H1 (cell line): ENCODE measurements at regions not wholly inside any gene's neighbourhood (a gene's known extent, or its start where the extent isn't known, plus 50 kb on each side); places are given as distances from the start of the nearest gene placed in this dataset.

ENCODE experiments used
- CTCF ChIA-PET: fragments of 300-600 bp; sonication (Branson Sonifier 250); formaldehyde crosslinking; loops from one replicate; lab custom pipeline; 2021; ENCODE audit not compliant: partially characterized antibody; lab: Charles Lee
- POLR2A ChIA-PET: fragments of 300-600 bp; sonication (Branson Sonifier 250); formaldehyde crosslinking; loops from one replicate; lab custom pipeline; 2021; ENCODE audit warnings: inconsistent platforms; ENCODE audit not compliant: partially characterized antibody; lab: Charles Lee
- DNase-seq, 2 experiments: peaks; one replicate each; pipeline versions ENCODE4 v3.0.0 to v3.0.0-alpha.2; 2010 to 2022; ENCODE audit warnings: low spot score in 2 of 2, low read depth in 1 of 2, mixed read lengths in 1 of 2
- FAIRE-seq: peaks from 2 replicates; lab custom pipeline; 2011; peaks lifted over from hg19 to GRCh38; lab: Jason Lieb, UNC
- H2AFZ ChIP-seq: 2 replicates; pipeline ENCODE4 v1.8.1; 2012; ENCODE audit warnings: low read length, inconsistent platforms
- H2AK5ac ChIP-seq: 2 replicates; pipeline ENCODE4 v1.6.1; 2013; ENCODE audit warnings: low read depth, low read length
- H2BK120ac ChIP-seq: replicated peaks from 2 replicates; pipeline ENCODE3; 2013; ENCODE audit warnings: low read depth, low read length, inconsistent platforms
- H2BK12ac ChIP-seq: 2 replicates; pipeline ENCODE4 v1.6.1; 2013; ENCODE audit warnings: low read depth, low read length
- H2BK15ac ChIP-seq: 2 replicates; pipeline ENCODE4 v1.6.1; 2013; ENCODE audit warnings: low read length
- H2BK20ac ChIP-seq: 2 replicates; pipeline ENCODE4 v1.6.1; 2013; ENCODE audit warnings: low read length
- H2BK5ac ChIP-seq: 2 replicates; pipeline ENCODE4 v1.6.1; 2013; ENCODE audit warnings: low read depth, low read length
- H3K14ac ChIP-seq: 2 replicates; pipeline ENCODE4 v1.6.1; 2013; ENCODE audit warnings: inconsistent platforms; ENCODE audit not compliant: insufficient read length
- H3K18ac ChIP-seq: 2 replicates; pipeline ENCODE4 v1.6.1; 2013; ENCODE audit warnings: low read length; ENCODE audit errors: extremely low read depth
- H3K23ac ChIP-seq: 2 replicates; pipeline ENCODE4 v1.6.1; 2013; ENCODE audit warnings: inconsistent platforms; ENCODE audit not compliant: insufficient read length
- H3K23me2 ChIP-seq: 2 replicates; pipeline ENCODE4 v1.6.1; 2013; ENCODE audit warnings: low read depth, low read length
- H3K27ac ChIP-seq: 2 replicates; pipeline ENCODE4 v1.6.1; 2011; ENCODE audit warnings: low read depth, low read length, inconsistent platforms
- H3K27me3 ChIP-seq, 4 experiments: replicated peaks in 1 of 4; 1 replicate in 1 of 4; 2 replicates in 3 of 4; pipeline versions ENCODE4 v1.6.1 to v1.8.1; 2011 to 2013; ENCODE audit warnings: low read length in 3 of 4, mild to moderate bottlenecking in 3 of 4, inconsistent platforms in 2 of 4, mixed read lengths in 2 of 4, moderate library complexity in 1 of 4; ENCODE audit not compliant: control insufficient read depth in 3 of 4, insufficient read depth in 3 of 4; ENCODE audit errors: extremely low read depth in 1 of 4
- H3K36me3 ChIP-seq, 4 experiments: 2 replicates each; pipeline versions ENCODE4 v1.6.1 to v1.8.1; 2011 to 2013; ENCODE audit warnings: mild to moderate bottlenecking in 4 of 4, low read length in 3 of 4, moderate library complexity in 2 of 4, control low read depth in 1 of 4, inconsistent platforms in 1 of 4; ENCODE audit not compliant: insufficient read depth in 4 of 4, control insufficient read depth in 2 of 4
- H3K4ac ChIP-seq: replicated peaks from 2 replicates; pipeline ENCODE3; 2013; ENCODE audit warnings: low read length, low read depth, mixed read lengths, inconsistent platforms; ENCODE audit not compliant: insufficient read length
- H3K4me1 ChIP-seq, 4 experiments: replicated peaks in 1 of 4; 1 replicate in 1 of 4; 2 replicates in 3 of 4; pipeline versions ENCODE4 v1.6.1 to v1.8.1; 2011 to 2013; ENCODE audit warnings: low read length in 3 of 4, inconsistent platforms in 2 of 4, mixed read lengths in 1 of 4; ENCODE audit not compliant: insufficient read depth in 4 of 4, control insufficient read depth in 3 of 4
- H3K4me2 ChIP-seq, 2 experiments: 2 replicates each; pipeline versions ENCODE4 v1.6.1 to v1.8.1; 2011 to 2013; ENCODE audit warnings: low read depth in 2 of 2, low read length in 2 of 2, control low read depth in 1 of 2, inconsistent platforms in 1 of 2, mild to moderate bottlenecking in 1 of 2; ENCODE audit not compliant: insufficient read depth in 1 of 2
- H3K4me3 ChIP-seq, 4 experiments: fragments of 200-600, 300-600 bp in 1 of 4; sonication (generic), shearing (Covaris generic), sonication (Bioruptor Twin) in 1 of 4; 2 replicates each; pipeline versions ENCODE4 v1.5.1 to v1.8.1; 2011 to 2016; ENCODE audit warnings: low read length in 4 of 4, low read depth in 3 of 4, control low read depth in 2 of 4, inconsistent platforms in 2 of 4, mild to moderate bottlenecking in 2 of 4, mixed read lengths in 1 of 4, moderate library complexity in 1 of 4; ENCODE audit not compliant: insufficient read depth in 2 of 4; ENCODE audit errors: extremely low read depth in 1 of 4
- H3K56ac ChIP-seq: replicated peaks from 2 replicates; pipeline ENCODE3; 2013; ENCODE audit warnings: low read depth, mild to moderate bottlenecking, mixed read lengths, low read length, inconsistent platforms; ENCODE audit not compliant: insufficient read length
- H3K79me1 ChIP-seq: 2 replicates; pipeline ENCODE4 v1.6.1; 2013; ENCODE audit warnings: low read depth, low read length, control low read depth
- H3K79me2 ChIP-seq, 2 experiments: 2 replicates each; pipeline versions ENCODE4 v1.6.1 to v1.8.1; 2012 to 2013; ENCODE audit warnings: low read length in 2 of 2, mild to moderate bottlenecking in 2 of 2, inconsistent platforms in 1 of 2; ENCODE audit not compliant: insufficient read depth in 2 of 2, control insufficient read depth in 1 of 2
- H3K9ac ChIP-seq, 4 experiments: replicated peaks in 1 of 4; 1 replicate in 1 of 4; 2 replicates in 3 of 4; pipeline versions ENCODE4 v1.6.1 to v1.8.1; 2011 to 2013; ENCODE audit warnings: low read depth in 3 of 4, low read length in 3 of 4, control low read depth in 2 of 4, mild to moderate bottlenecking in 2 of 4, moderate library complexity in 2 of 4, inconsistent platforms in 1 of 4; ENCODE audit errors: extremely low read depth in 1 of 4
- H3K9me3 ChIP-seq, 2 experiments: 2 replicates each; pipeline versions ENCODE4 v1.6.1 to v1.8.1; 2012 to 2013; ENCODE audit warnings: mild to moderate bottlenecking in 2 of 2, moderate library complexity in 2 of 2, control low read depth in 1 of 2, inconsistent platforms in 1 of 2, low read depth in 1 of 2, low read length in 1 of 2, mixed read lengths in 1 of 2; ENCODE audit not compliant: insufficient read depth in 2 of 2
- H4K20me1 ChIP-seq, 2 experiments: replicated peaks in 1 of 2; 2 replicates each; pipeline versions ENCODE3 to v1.8.1; 2011 to 2013; ENCODE audit warnings: inconsistent platforms in 2 of 2, low read length in 2 of 2, mild to moderate bottlenecking in 1 of 2; ENCODE audit not compliant: insufficient read depth in 2 of 2, control insufficient read depth in 1 of 2
- H4K5ac ChIP-seq: 2 replicates; pipeline ENCODE4 v1.6.1; 2013; ENCODE audit warnings: low read length, low read depth, mixed read lengths, inconsistent platforms; ENCODE audit not compliant: insufficient read length
- H4K8ac ChIP-seq: 2 replicates; pipeline ENCODE4 v1.8.0; 2013; ENCODE audit warnings: mild to moderate bottlenecking, moderate library complexity, low read length, inconsistent platforms; ENCODE audit not compliant: insufficient read depth; ENCODE audit errors: extremely low read depth
- H4K91ac ChIP-seq: replicated peaks from 2 replicates; pipeline ENCODE3; 2013; ENCODE audit warnings: low read length, mixed read lengths, inconsistent platforms; ENCODE audit not compliant: insufficient read length
- NANOG ChIP-seq: IDR thresholded peaks from 2 replicates; pipeline ENCODE4 v1.6.1; 2011; ENCODE audit warnings: low read length, low read depth, mild to moderate bottlenecking, inconsistent platforms; ENCODE audit not compliant: insufficient read depth, poor library complexity, severe bottlenecking
- SIRT6 ChIP-seq: IDR thresholded peaks from one replicate; pipeline ENCODE4 v1.7.1; 2012; ENCODE audit warnings: low read length, inconsistent platforms
- TEAD4 ChIP-seq: IDR thresholded peaks from 2 replicates; pipeline ENCODE4 v1.6.1; 2012; ENCODE audit warnings: low read depth, low read length, inconsistent platforms, mixed read lengths
- WGBS, 2 experiments: shearing (Covaris generic) in 1 of 2; methylation state at CpG; one replicate each; pipeline versions ENCODE4 v1.1.6 to v1.1.7; 2013 to 2015; ENCODE audit warnings: low lambda C conversion rate in 2 of 2, mixed read lengths in 2 of 2, inconsistent platforms in 1 of 2, low coverage in 1 of 2, missing lambda C conversion rate in 1 of 2; ENCODE audit not compliant: insufficient replicate concordance in 2 of 2, insufficient coverage in 1 of 2, insufficient read length in 1 of 2; ENCODE audit errors: extremely low coverage in 1 of 2, missing lambda C conversion rate in 1 of 2; 5-methylcytosine and 5-hydroxymethylcytosine counted together

DNA sequence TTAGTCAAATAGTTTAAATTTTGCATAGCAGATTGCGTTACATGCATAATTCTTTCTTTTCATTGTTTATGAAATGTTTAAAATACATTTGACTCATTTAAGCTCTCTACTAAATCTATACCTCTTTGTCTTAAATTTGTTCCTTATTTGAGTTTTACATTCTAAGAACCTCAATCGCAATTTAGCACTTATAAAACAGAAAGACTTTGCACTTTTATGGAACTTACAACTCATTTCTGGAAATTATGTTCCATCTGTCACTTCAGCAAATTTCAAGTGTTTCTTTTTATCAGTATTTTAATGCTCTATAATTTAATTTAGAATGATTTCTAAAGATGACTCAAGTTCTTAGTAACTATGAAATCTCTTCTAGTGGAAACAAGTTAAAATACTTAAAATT lies 1505.8 kb upstream of the SPRY2 start:
- H2BK5ac ChIP-seq = no peak overlapping the region
- no peak overlapping the region for H2AFZ ChIP-seq
- no peak overlapping the region for H2BK12ac ChIP-seq
- no peak overlapping the region for H3K27ac ChIP-seq
- no peak overlapping the region for H3K14ac ChIP-seq
- no peak overlapping the region for H3K4me2 ChIP-seq
- no peaks in the 10 kb centered on the region for H3K79me1 ChIP-seq
- ChIA-PET POLR2A (no interaction called here), CTCF (no interaction called here)
- no peak overlapping the region for H2BK120ac ChIP-seq
- no peaks in the 10 kb centered on the region for H3K9me3 ChIP-seq
- H3K79me2 ChIP-seq = no peaks in the 10 kb centered on the region
- no peak overlapping the region for H4K91ac ChIP-seq
- H2AK5ac ChIP-seq = no peak overlapping the region
- H3K4me3 ChIP-seq = no peak overlapping the region
- FAIRE-seq (no peak), DNase-seq (no peak)
- no peak overlapping the region for H4K8ac ChIP-seq
- H3K4ac ChIP-seq = no peak overlapping the region
- no peak overlapping the region for H2BK15ac ChIP-seq
- no peaks in the 10 kb centered on the region for H3K23me2 ChIP-seq
- no peak overlapping the region for H3K9ac ChIP-seq
- H3K4me1 ChIP-seq = peaks cover 0 to 5% (median 3%) of the 10 kb centered on the region in 4 experiments; a peak in 4 of 7 replicates
- no peak for TF ChIP-seq SIRT6
- TF ChIP-seq TEAD4 = no peak
- no peak for TF ChIP-seq NANOG
- H3K18ac ChIP-seq = no peak overlapping the region
- WGBS, 2 experiments = 87% methylated on average over 2 of the region's 2 CpGs; no CpG with 5 or more reads in 1 of the 2 experiments
- no peaks in the 10 kb centered on the region for H3K36me3 ChIP-seq
- H4K5ac ChIP-seq = no peak overlapping the region
- H2BK20ac ChIP-seq = no peak overlapping the region
- no peak overlapping the region for H3K23ac ChIP-seq
- H3K56ac ChIP-seq = no peak overlapping the region
- no peaks in the 10 kb centered on the region for H4K20me1 ChIP-seq
- no peaks in the 10 kb centered on the region for H3K27me3 ChIP-seq
